IMR-90 (cell line): ENCODE measurements at regions not wholly inside any gene's neighbourhood (a gene's known extent, or its start where the extent isn't known, plus 50 kb on each side); places are given as distances from the start of the nearest gene placed in this dataset.

Source experiments
- ATAC-seq: fragments of 200-7000 bp; cut with Tn5 transposase; 2 replicates; pipeline ENCODE4 v1.9.1; 2020; ENCODE audit warnings: low read depth, mild to moderate bottlenecking, moderate library complexity
- BruUV-seq: library from RNA; stranded (reverse); fragments of 400-500 nt; replicated peaks from 2 replicates; lab custom pipeline; 2021; lab: Mats Ljungman, UMichigan
- CTCF ChIA-PET: fragments of 300-600 bp; formaldehyde crosslinking; extraction: SDS; loops from one replicate; lab custom pipeline; 2021; ENCODE audit warnings: antibody characterized with exemption; lab: Yijun Ruan, JAX
- POLR2A ChIA-PET: fragments of 300-600 bp; sonication (Branson Sonifier 250); formaldehyde crosslinking; loops from one replicate; lab custom pipeline; 2022; ENCODE audit warnings: antibody characterized with exemption; ENCODE audit not compliant: unreplicated experiment; lab: Charles Lee
- DNase-seq: peaks from one replicate; pipeline ENCODE4 v3.0.0; 2013
- H2AFZ ChIP-seq: replicated peaks from 2 replicates; pipeline ENCODE3; 2013; ENCODE audit warnings: low read length, mild to moderate bottlenecking; ENCODE audit not compliant: poor library complexity
- H2AK5ac ChIP-seq: 2 replicates; pipeline ENCODE4 v1.6.1; 2013; ENCODE audit warnings: low read depth, low read length, inconsistent platforms
- H2AK9ac ChIP-seq: replicated peaks from 2 replicates; pipeline ENCODE3; 2013; ENCODE audit warnings: mild to moderate bottlenecking, low read depth, low read length, moderate library complexity; ENCODE audit not compliant: poor library complexity
- H2BK120ac ChIP-seq: 2 replicates; pipeline ENCODE4 v1.6.1; 2013; ENCODE audit warnings: low read depth, low read length, inconsistent platforms
- H2BK15ac ChIP-seq: 3 replicates; pipeline ENCODE4 v1.6.1; 2013; ENCODE audit warnings: low read depth, low read length, inconsistent platforms
- H2BK20ac ChIP-seq: 2 replicates; pipeline ENCODE4 v1.6.1; 2013; ENCODE audit warnings: low read depth, mild to moderate bottlenecking, inconsistent platforms, low read length, moderate library complexity
- H2BK5ac ChIP-seq: 2 replicates; pipeline ENCODE4 v1.6.1; 2013; ENCODE audit warnings: mild to moderate bottlenecking, low read depth, low read length, inconsistent platforms; ENCODE audit not compliant: poor library complexity, severe bottlenecking
- H3K14ac ChIP-seq: replicated peaks from 2 replicates; pipeline ENCODE4 v1.6.1; 2013; ENCODE audit warnings: low read depth, low read length, inconsistent platforms
- H3K18ac ChIP-seq: 2 replicates; pipeline ENCODE4 v1.6.1; 2013; ENCODE audit warnings: low read depth, low read length, control low read depth
- H3K23ac ChIP-seq: 2 replicates; pipeline ENCODE4 v1.6.1; 2013; ENCODE audit warnings: low read depth, low read length, inconsistent platforms
- H3K27ac ChIP-seq: 2 replicates; pipeline ENCODE4 v1.5.1; 2013; ENCODE audit warnings: mild to moderate bottlenecking, control low read depth, low read length; ENCODE audit not compliant: insufficient read depth
- H3K27me3 ChIP-seq: 2 replicates; pipeline ENCODE4 v1.6.1; 2013; ENCODE audit warnings: low read length; ENCODE audit not compliant: control insufficient read depth, insufficient read depth
- H3K36me3 ChIP-seq: 2 replicates; pipeline ENCODE4 v1.6.1; 2013; ENCODE audit warnings: low read length, mixed read lengths; ENCODE audit not compliant: control insufficient read depth, insufficient read depth
- H3K4ac ChIP-seq: 2 replicates; pipeline ENCODE4 v1.6.1; 2013; ENCODE audit warnings: low read depth, low read length, inconsistent platforms
- H3K4me1 ChIP-seq: 2 replicates; pipeline ENCODE4 v1.6.1; 2013; ENCODE audit warnings: low read length, mixed read lengths; ENCODE audit not compliant: control insufficient read depth, insufficient read depth
- H3K4me2 ChIP-seq: 2 replicates; pipeline ENCODE4 v1.6.1; 2013; ENCODE audit warnings: low read depth, mild to moderate bottlenecking, control low read depth, low read length, moderate library complexity
- H3K4me3 ChIP-seq: 2 replicates; pipeline ENCODE4 v1.5.1; 2013; ENCODE audit warnings: low read depth, mild to moderate bottlenecking, control low read depth, low read length, moderate library complexity; ENCODE audit not compliant: insufficient read depth
- H3K56ac ChIP-seq: 2 replicates; pipeline ENCODE4 v1.6.1; 2013; ENCODE audit warnings: low read length, inconsistent platforms; ENCODE audit not compliant: insufficient read depth; ENCODE audit errors: extremely low read depth
- H3K79me1 ChIP-seq, 2 experiments: 2 replicates each; pipeline ENCODE4 v1.6.1; 2013; ENCODE audit warnings: low read length in 2 of 2, inconsistent platforms in 1 of 2, low read depth in 1 of 2
- H3K9ac ChIP-seq: 2 replicates; pipeline ENCODE4 v1.6.1; 2013; ENCODE audit warnings: low read depth, low read length, control low read depth
- H3K9me1 ChIP-seq: 2 replicates; pipeline ENCODE4 v1.6.1; 2013; ENCODE audit warnings: low read length, inconsistent platforms; ENCODE audit not compliant: insufficient read depth
- H3K9me3 ChIP-seq: 2 replicates; pipeline ENCODE4 v1.6.1; 2013; ENCODE audit warnings: low read length; ENCODE audit not compliant: control insufficient read depth, insufficient read depth
- H4K20me1 ChIP-seq: 2 replicates; pipeline ENCODE4 v1.6.1; 2013; ENCODE audit warnings: low read length, inconsistent platforms; ENCODE audit not compliant: insufficient read depth
- H4K5ac ChIP-seq: 2 replicates; pipeline ENCODE4 v1.6.1; 2013; ENCODE audit warnings: mild to moderate bottlenecking, low read depth, low read length, control low read depth
- H4K8ac ChIP-seq, 2 experiments: 2 replicates each; pipeline ENCODE4 v1.6.1; 2013; ENCODE audit warnings: low read depth in 2 of 2, low read length in 2 of 2, control low read depth in 1 of 2, inconsistent platforms in 1 of 2
- H4K91ac ChIP-seq: 2 replicates; pipeline ENCODE4 v1.6.1; 2013; ENCODE audit warnings: low read depth, low read length, inconsistent platforms; ENCODE audit not compliant: insufficient read depth
- CHD1 ChIP-seq: IDR thresholded peaks from 2 replicates; pipeline ENCODE4 v1.6.1; 2012; ENCODE audit warnings: low read depth, low read length, improper control_type of control experiment
- MAFK ChIP-seq: IDR thresholded peaks from 2 replicates; pipeline ENCODE4 v1.6.1; 2012; ENCODE audit warnings: low read depth, low read length, improper control_type of control experiment
- MXI1 ChIP-seq: IDR thresholded peaks from 2 replicates; pipeline ENCODE4 v1.6.1; 2012; ENCODE audit warnings: low read depth, mild to moderate bottlenecking, low read length, moderate library complexity, borderline replicate concordance
- RAD21 ChIP-seq: IDR thresholded peaks from 2 replicates; pipeline ENCODE4 v1.6.1; 2012; ENCODE audit warnings: low read length, improper control_type of control experiment
- RCOR1 ChIP-seq: IDR thresholded peaks from 2 replicates; pipeline ENCODE4 v1.6.1; 2012; ENCODE audit warnings: mild to moderate bottlenecking, low read length, improper control_type of control experiment; ENCODE audit not compliant: insufficient replicate concordance
- RFX5 ChIP-seq: IDR thresholded peaks from 2 replicates; pipeline ENCODE4 v1.8.0; 2012; ENCODE audit warnings: low read depth, mild to moderate bottlenecking, low read length, moderate library complexity
- WGBS, 2 experiments: methylation state at CpG; one replicate each; pipeline versions ENCODE4 v1.1.5 to v1.1.7; 2013; ENCODE audit warnings: missing lambda C conversion rate in 2 of 2; ENCODE audit not compliant: insufficient read length in 1 of 2; ENCODE audit errors: extremely low coverage in 2 of 2; 5-methylcytosine and 5-hydroxymethylcytosine counted together
- dilution Hi-C: fragments of 300-500 bp; cut with HindIII; formaldehyde crosslinking; loops from one replicate; pipeline ENCODE4 v1.14.3; 2018; ENCODE audit warnings: low sequenced_read_pairs; ENCODE audit not compliant: unreplicated experiment
- in situ Hi-C: fragments of 300-500 bp; cut with MboI; formaldehyde crosslinking; loops from 3 replicates; pipeline ENCODE4 v1.14.3; 2019; ENCODE audit warnings: low sequenced_read_pairs, inconsistent platforms, mixed read lengths
- intact Hi-C: fragments of 100-400 bp; cut with micrococcal nuclease; formaldehyde crosslinking; loops from 2 replicates; pipeline ENCODE4 v1.10.0; 2022
- TF ChIP-seq, protein P1 (sequence below): conservative IDR thresholded peaks from 2 replicates; pipeline ENCODE4 v1.5.1; 2012; ENCODE audit warnings: mild to moderate bottlenecking, low read depth, low read length, improper control_type of control experiment
- TF ChIP-seq, protein P2 (sequence below): fragments of 150-350 bp; IDR thresholded peaks from 2 replicates; pipeline ENCODE4 v1.6.1; 2016; ENCODE audit warnings: low read depth, mild to moderate bottlenecking, low read length, moderate library complexity, borderline replicate concordance
- TF ChIP-seq, protein P3 (sequence below): fragments of 150-350 bp; IDR thresholded peaks from 2 replicates; pipeline ENCODE4 v1.6.1; 2017; ENCODE audit warnings: mild to moderate bottlenecking, antibody characterized with exemption, low read length, low read depth

DNA sequence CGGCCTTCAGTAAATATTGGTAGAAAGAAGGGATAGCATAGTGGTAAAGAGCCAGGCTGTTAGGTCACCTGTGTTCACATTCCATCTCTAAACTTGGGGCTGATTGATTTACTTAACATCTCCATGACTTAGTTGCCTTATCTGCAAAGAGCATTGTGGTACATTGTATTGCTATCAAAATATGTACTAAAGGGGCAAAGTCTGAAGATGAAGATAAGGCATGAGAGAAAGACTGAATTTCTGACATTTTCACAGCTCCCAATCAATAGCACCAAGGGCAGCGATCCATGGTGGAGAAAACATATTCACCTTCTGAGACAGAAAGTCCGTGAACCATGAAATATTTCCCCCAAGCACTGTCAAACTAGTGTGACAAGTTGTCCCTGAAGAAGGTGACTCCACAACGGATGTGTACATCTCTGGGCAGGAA, 223.3 kb upstream of the STXBP5 start:
- H2AK9ac ChIP-seq, result no peak overlapping the region
- no peak overlapping the region for H3K23ac ChIP-seq
- H3K79me1 ChIP-seq, result no peaks in the 10 kb centered on the region
- no peak overlapping the region for H3K56ac ChIP-seq
- H2BK15ac ChIP-seq, result no peak overlapping the region
- dilution Hi-C loops (no loop called here), intact Hi-C loops (no loop called here), in situ Hi-C loops (no loop called here)
- H2AK5ac ChIP-seq, result no peak overlapping the region
- 0 out of 2 replicates have a peak, but pooled peaks cover 5% of the 10 kb centered on the region for H3K9me1 ChIP-seq
- TF ChIP-seq RCOR1, result no peak
- TF ChIP-seq, protein P1, sequence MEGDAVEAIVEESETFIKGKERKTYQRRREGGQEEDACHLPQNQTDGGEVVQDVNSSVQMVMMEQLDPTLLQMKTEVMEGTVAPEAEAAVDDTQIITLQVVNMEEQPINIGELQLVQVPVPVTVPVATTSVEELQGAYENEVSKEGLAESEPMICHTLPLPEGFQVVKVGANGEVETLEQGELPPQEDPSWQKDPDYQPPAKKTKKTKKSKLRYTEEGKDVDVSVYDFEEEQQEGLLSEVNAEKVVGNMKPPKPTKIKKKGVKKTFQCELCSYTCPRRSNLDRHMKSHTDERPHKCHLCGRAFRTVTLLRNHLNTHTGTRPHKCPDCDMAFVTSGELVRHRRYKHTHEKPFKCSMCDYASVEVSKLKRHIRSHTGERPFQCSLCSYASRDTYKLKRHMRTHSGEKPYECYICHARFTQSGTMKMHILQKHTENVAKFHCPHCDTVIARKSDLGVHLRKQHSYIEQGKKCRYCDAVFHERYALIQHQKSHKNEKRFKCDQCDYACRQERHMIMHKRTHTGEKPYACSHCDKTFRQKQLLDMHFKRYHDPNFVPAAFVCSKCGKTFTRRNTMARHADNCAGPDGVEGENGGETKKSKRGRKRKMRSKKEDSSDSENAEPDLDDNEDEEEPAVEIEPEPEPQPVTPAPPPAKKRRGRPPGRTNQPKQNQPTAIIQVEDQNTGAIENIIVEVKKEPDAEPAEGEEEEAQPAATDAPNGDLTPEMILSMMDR, result no peak
- TF ChIP-seq, protein P2, sequence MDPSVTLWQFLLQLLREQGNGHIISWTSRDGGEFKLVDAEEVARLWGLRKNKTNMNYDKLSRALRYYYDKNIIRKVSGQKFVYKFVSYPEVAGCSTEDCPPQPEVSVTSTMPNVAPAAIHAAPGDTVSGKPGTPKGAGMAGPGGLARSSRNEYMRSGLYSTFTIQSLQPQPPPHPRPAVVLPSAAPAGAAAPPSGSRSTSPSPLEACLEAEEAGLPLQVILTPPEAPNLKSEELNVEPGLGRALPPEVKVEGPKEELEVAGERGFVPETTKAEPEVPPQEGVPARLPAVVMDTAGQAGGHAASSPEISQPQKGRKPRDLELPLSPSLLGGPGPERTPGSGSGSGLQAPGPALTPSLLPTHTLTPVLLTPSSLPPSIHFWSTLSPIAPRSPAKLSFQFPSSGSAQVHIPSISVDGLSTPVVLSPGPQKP, result no peak
- TF ChIP-seq CHD1, result no peak
- TF ChIP-seq, protein P3, sequence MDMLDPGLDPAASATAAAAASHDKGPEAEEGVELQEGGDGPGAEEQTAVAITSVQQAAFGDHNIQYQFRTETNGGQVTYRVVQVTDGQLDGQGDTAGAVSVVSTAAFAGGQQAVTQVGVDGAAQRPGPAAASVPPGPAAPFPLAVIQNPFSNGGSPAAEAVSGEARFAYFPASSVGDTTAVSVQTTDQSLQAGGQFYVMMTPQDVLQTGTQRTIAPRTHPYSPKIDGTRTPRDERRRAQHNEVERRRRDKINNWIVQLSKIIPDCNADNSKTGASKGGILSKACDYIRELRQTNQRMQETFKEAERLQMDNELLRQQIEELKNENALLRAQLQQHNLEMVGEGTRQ, result no peak
- TF ChIP-seq MXI1, result no peak
- TF ChIP-seq RAD21, result no peak
- no peak for TF ChIP-seq MAFK
- no peak for TF ChIP-seq RFX5
- ATAC-seq (no peak), DNase-seq (no peak)
- no peak overlapping the region for H4K5ac ChIP-seq
- H2AFZ ChIP-seq, result no peak overlapping the region
- no peak overlapping the region for H4K91ac ChIP-seq
- no peak overlapping the region for H4K8ac ChIP-seq
- H3K9me3 ChIP-seq, result no peaks in the 10 kb centered on the region
- CTCF ChIA-PET, result no interaction called here
- H3K36me3 ChIP-seq, result no peaks in the 10 kb centered on the region
- no peak overlapping the region for H2BK20ac ChIP-seq
- no peak overlapping the region for H3K27ac ChIP-seq
- H3K14ac ChIP-seq, result no peak overlapping the region
- WGBS, 2 experiments, result no CpG with 5 or more reads among the region's 4 CpGs
- H2BK120ac ChIP-seq, result no peak overlapping the region
- no peak overlapping the region for H2BK5ac ChIP-seq
- no peak overlapping the region for H3K4ac ChIP-seq
- no peak overlapping the region for H3K4me2 ChIP-seq
- BruUV-seq, result no TSS peak
- no peak overlapping the region for H3K4me3 ChIP-seq
- no peak overlapping the region for H3K9ac ChIP-seq
- H3K27me3 ChIP-seq, result no peaks in the 10 kb centered on the region
- peaks cover 5% of the 10 kb centered on the region for H3K4me1 ChIP-seq
- no peaks in the 10 kb centered on the region for H4K20me1 ChIP-seq
- POLR2A ChIA-PET, result no interaction called here
- H3K18ac ChIP-seq, result no peak overlapping the region
